ENCODE measurements at regions not wholly inside any gene's neighbourhood (a gene's known extent, or its start where the extent isn't known, plus 50 kb on each side); places are given as distances from the start of the nearest gene placed in this dataset.

DNA sequence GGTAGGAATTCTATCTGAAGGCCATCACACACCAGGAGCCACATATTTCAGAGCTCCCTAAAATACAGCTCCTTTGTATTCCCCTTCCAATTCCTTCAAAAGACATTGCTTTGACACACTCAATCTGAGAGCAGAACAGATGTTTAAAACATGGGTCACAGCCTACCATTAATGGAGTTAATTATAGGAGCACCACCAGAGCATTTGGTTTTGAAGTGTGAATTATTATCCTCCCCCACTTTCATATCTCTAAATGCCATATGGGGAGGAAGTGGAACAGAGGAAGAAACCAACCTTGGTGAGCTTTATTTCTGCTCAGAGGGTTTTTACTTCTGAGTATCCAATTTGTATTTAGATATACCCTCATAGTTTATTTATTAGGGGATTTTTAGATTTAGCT lies 50.7 kb upstream of the TNFRSF21 start:
- Histone ChIP-seq H3K9ac (ENCODE audit: low read depth in 1 of 2, low read length in 2 of 2) (no peak overlapping the region), H3K9me3 (ENCODE audit: control insufficient read depth in 2 of 2, low read length in 2 of 2) (no peaks in the 10 kb centered on the region), H3K27me3 (ENCODE audit: control insufficient read depth in 2 of 2, insufficient read depth in 2 of 2, low read length in 2 of 2) (no peaks in the 10 kb centered on the region), H3K27ac (ENCODE audit: low read depth in 2 of 2, low read length in 2 of 2) (no peak overlapping the region), H3K36me3 (ENCODE audit: control insufficient read depth in 2 of 2, insufficient read depth in 2 of 2, low read length in 2 of 2) (no peaks in the 10 kb centered on the region), H3K4me3 (ENCODE audit: low read length in 2 of 2) (no peak overlapping the region), H3K4me1 (ENCODE audit: control insufficient read depth in 2 of 2, insufficient read depth in 2 of 2, low read length in 2 of 2) (no peaks in the 10 kb centered on the region)

DNA sequence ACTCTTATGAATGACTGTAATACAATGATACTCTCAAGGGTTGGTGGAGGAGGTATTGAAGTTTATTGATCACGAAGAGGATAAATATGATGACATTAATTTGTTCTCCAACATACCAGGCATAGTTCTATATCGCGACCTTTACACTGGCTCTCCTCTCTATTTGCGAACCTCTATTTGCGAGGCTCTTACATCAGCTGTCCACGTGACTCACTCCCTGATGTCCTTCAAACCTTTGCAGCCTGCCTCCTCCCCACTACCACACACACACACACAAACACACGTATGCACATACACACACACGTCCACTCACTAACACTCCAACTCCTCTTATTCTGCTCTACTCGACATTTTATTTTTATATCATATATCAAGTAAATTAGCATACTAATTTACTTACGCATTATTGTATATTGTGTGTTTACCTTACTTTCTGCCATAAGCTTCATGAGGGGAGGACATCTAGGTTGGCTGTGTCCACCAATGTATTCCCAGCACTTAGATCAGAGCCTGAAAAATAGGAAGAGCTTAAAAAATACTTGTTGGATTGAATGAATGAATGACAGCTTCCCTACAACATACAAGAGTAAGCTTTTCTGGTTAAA lies 53.3 kb upstream of the TNFRSF21 start:
- H3K9ac ChIP-seq (ENCODE audit: low read depth in 1 of 2, low read length in 2 of 2), result no peak overlapping the region
- H3K36me3 ChIP-seq (ENCODE audit: control insufficient read depth in 2 of 2, insufficient read depth in 2 of 2, low read length in 2 of 2), result no peaks in the 10 kb centered on the region
- H3K27me3 ChIP-seq (ENCODE audit: control insufficient read depth in 2 of 2, insufficient read depth in 2 of 2, low read length in 2 of 2), result no peaks in the 10 kb centered on the region

DNA sequence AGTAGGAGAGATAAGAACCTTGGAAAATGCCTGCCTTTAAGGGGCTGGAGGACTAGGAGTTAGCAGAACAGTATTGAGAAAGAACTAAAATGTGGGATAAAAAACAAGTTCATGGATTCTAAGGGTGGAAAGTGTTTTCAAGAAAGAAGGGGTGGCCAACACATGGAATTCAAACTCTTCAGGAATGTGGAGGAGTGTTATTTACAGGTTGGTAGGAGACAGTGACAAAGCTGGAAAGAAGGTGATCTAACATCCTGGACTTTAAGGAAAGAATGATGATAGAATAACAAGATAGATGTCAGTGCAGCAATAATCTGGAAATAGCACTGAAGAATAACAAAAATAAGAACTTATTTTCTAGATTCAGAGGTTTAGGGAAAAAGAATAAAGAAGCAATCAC lies 54.0 kb upstream of the TNFRSF21 start:
- Histone ChIP-seq H3K9me3 (ENCODE audit: control insufficient read depth in 2 of 2, low read length in 2 of 2) (no peaks in the 10 kb centered on the region), H3K27ac (ENCODE audit: low read depth in 2 of 2, low read length in 2 of 2) (no peak overlapping the region), H3K27me3 (ENCODE audit: control insufficient read depth in 2 of 2, insufficient read depth in 2 of 2, low read length in 2 of 2) (no peaks in the 10 kb centered on the region), H3K36me3 (ENCODE audit: control insufficient read depth in 2 of 2, insufficient read depth in 2 of 2, low read length in 2 of 2) (no peaks in the 10 kb centered on the region), H3K4me1 (ENCODE audit: control insufficient read depth in 2 of 2, insufficient read depth in 2 of 2, low read length in 2 of 2) (no peaks in the 10 kb centered on the region), H3K9ac (ENCODE audit: low read depth in 1 of 2, low read length in 2 of 2) (no peak overlapping the region), H3K4me3 (ENCODE audit: low read length in 2 of 2) (no peak overlapping the region)

More for the DNA sequence above, 53.3 kb upstream of the TNFRSF21 start:
- Histone ChIP-seq H3K4me1 (ENCODE audit: control insufficient read depth in 2 of 2, insufficient read depth in 2 of 2, low read length in 2 of 2) (no peaks in the 10 kb centered on the region), H3K4me3 (ENCODE audit: low read length in 2 of 2) (no peak overlapping the region), H3K9me3 (ENCODE audit: control insufficient read depth in 2 of 2, low read length in 2 of 2) (no peaks in the 10 kb centered on the region), H3K27ac (ENCODE audit: low read depth in 2 of 2, low read length in 2 of 2) (no peak overlapping the region)

- Histone ChIP-seq H3K4me1 (ENCODE audit: control insufficient read depth in 2 of 2, insufficient read depth in 2 of 2, low read length in 2 of 2) (no peaks in the 10 kb centered on the region), H3K4me3 (ENCODE audit: low read length in 2 of 2) (no peak overlapping the region), H3K9me3 (ENCODE audit: control insufficient read depth in 2 of 2, low read length in 2 of 2) (no peaks in the 10 kb centered on the region), H3K27ac (ENCODE audit: low read depth in 2 of 2, low read length in 2 of 2) (no peak overlapping the region), H3K9ac (ENCODE audit: low read depth in 1 of 2, low read length in 2 of 2) (no peak overlapping the region), H3K36me3 (ENCODE audit: control insufficient read depth in 2 of 2, insufficient read depth in 2 of 2, low read length in 2 of 2) (no peaks in the 10 kb centered on the region), H3K27me3 (ENCODE audit: control insufficient read depth in 2 of 2, insufficient read depth in 2 of 2, low read length in 2 of 2) (no peaks in the 10 kb centered on the region)
Observed at GRCh38 chr6:47366335-47366890, 56.7 kb upstream of the TNFRSF21 start.

DNA sequence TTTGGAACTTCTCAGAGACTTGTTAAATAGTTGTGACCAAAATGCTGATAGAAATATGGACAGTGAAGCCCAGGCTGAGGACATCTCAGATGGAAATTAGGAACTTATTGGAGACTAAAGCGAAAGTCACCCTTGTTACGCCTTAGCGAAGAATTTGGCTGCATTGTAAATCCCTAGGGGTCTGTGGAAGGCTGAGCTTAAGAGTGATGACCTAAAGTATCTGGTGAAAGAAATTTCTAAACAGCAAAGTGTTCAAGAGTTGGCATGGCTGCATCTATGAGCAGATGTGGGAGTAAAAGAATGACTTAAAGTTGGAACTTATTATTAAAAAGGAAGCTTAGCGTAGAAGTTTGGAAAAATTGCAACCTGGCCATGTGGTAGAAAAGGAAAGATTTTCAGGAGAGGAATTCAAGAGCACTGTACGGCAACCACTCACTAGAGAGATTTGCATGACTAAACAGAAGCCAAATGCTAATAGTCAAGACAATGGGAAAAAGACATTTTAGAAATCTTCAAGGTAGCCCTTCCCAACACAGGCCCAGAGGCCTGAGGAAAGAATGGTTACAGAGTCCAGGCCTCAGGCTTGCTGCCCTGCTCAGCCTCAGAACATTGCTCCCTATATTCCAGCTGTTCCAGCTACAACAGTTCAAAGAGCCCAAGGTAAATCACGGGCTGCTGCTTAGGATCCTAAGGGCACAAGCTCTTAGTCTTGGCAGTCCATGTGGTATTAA lies 61.6 kb upstream of the TNFRSF21 start:
- H3K27ac ChIP-seq (ENCODE audit: low read depth in 2 of 2, low read length in 2 of 2), result no peak overlapping the region
- no peaks in the 10 kb centered on the region for H3K36me3 ChIP-seq (ENCODE audit: control insufficient read depth in 2 of 2, insufficient read depth in 2 of 2, low read length in 2 of 2)
- H3K4me3 ChIP-seq (ENCODE audit: low read length in 2 of 2), result no peak overlapping the region
- H3K4me1 ChIP-seq (ENCODE audit: control insufficient read depth in 2 of 2, insufficient read depth in 2 of 2, low read length in 2 of 2), result no peaks in the 10 kb centered on the region
- H3K27me3 ChIP-seq (ENCODE audit: control insufficient read depth in 2 of 2, insufficient read depth in 2 of 2, low read length in 2 of 2), result no peaks in the 10 kb centered on the region
- no peak overlapping the region for H3K9ac ChIP-seq (ENCODE audit: low read depth in 1 of 2, low read length in 2 of 2)
- H3K9me3 ChIP-seq (ENCODE audit: control insufficient read depth in 2 of 2, low read length in 2 of 2), result no peaks in the 10 kb centered on the region

DNA sequence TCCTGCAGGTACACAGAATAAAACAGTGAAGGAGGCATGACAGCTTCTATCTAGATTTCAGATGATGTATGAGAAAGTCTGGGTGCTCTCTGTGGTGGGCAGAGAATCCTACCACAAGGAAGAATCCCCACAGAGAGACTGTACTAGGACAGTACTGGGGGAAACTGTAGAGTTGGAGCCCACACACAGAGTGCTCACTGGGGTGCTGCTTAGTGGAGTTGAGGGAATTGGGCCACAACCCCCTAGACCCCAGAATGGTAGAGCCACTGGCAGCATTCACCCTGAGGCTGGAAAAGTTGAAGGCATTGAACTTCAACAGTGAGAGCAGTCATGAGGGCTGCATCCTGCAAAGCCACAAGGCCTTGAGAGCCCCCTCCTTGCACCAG lies 62.2 kb upstream of the TNFRSF21 start:
- H3K4me1 ChIP-seq (ENCODE audit: control insufficient read depth in 2 of 2, insufficient read depth in 2 of 2, low read length in 2 of 2), result no peaks in the 10 kb centered on the region
- H3K27ac ChIP-seq (ENCODE audit: low read depth in 2 of 2, low read length in 2 of 2), result no peak overlapping the region
- H3K27me3 ChIP-seq (ENCODE audit: control insufficient read depth in 2 of 2, insufficient read depth in 2 of 2, low read length in 2 of 2), result no peaks in the 10 kb centered on the region
- no peak overlapping the region for H3K9ac ChIP-seq (ENCODE audit: low read depth in 1 of 2, low read length in 2 of 2)
- no peaks in the 10 kb centered on the region for H3K9me3 ChIP-seq (ENCODE audit: control insufficient read depth in 2 of 2, low read length in 2 of 2)
- no peak overlapping the region for H3K4me3 ChIP-seq (ENCODE audit: low read length in 2 of 2)
- no peaks in the 10 kb centered on the region for H3K36me3 ChIP-seq (ENCODE audit: control insufficient read depth in 2 of 2, insufficient read depth in 2 of 2, low read length in 2 of 2)

- Histone ChIP-seq H3K9me3 (ENCODE audit: control insufficient read depth in 2 of 2, low read length in 2 of 2) (no peaks in the 10 kb centered on the region), H3K4me1 (ENCODE audit: control insufficient read depth in 2 of 2, insufficient read depth in 2 of 2, low read length in 2 of 2) (no peaks in the 10 kb centered on the region), H3K27me3 (ENCODE audit: control insufficient read depth in 2 of 2, insufficient read depth in 2 of 2, low read length in 2 of 2) (no peaks in the 10 kb centered on the region), H3K4me3 (ENCODE audit: low read length in 2 of 2) (no peak overlapping the region), H3K36me3 (ENCODE audit: control insufficient read depth in 2 of 2, insufficient read depth in 2 of 2, low read length in 2 of 2) (no peaks in the 10 kb centered on the region), H3K9ac (ENCODE audit: low read depth in 1 of 2, low read length in 2 of 2) (no peak overlapping the region), H3K27ac (ENCODE audit: low read depth in 2 of 2, low read length in 2 of 2) (no peak overlapping the region)
Observed at GRCh38 chr6:47372318-47372717, 62.6 kb upstream of the TNFRSF21 start.

DNA sequence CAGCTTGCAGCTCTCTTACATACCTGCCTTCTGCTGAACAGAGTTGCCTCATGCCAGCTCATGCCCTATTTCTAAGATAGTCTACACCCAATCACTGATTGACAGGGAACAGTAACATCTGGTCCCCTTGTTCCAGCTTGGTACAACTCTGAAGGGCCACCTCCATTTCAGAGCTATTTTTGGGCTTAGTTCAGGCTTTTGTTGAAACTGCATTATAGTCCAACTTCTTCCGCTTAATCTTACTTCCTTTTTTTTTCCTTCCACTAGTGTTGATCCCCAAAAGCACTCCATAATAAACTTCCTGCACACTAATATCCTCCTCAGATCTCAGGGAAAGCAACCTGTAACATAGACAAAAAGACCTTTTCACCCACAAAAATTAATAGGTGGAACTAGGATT lies 65.7 kb upstream of the TNFRSF21 start:
- no peaks in the 10 kb centered on the region for H3K36me3 ChIP-seq (ENCODE audit: control insufficient read depth in 2 of 2, insufficient read depth in 2 of 2, low read length in 2 of 2)

GRCh38 chr6:47376930-47377329 lies 67.2 kb upstream of the TNFRSF21 start:
- Histone ChIP-seq H3K27ac (ENCODE audit: low read depth in 2 of 2, low read length in 2 of 2) (no peak overlapping the region), H3K9ac (ENCODE audit: low read depth in 1 of 2, low read length in 2 of 2) (no peak overlapping the region), H3K4me3 (ENCODE audit: low read length in 2 of 2) (no peak overlapping the region), H3K4me1 (ENCODE audit: control insufficient read depth in 2 of 2, insufficient read depth in 2 of 2, low read length in 2 of 2) (no peaks in the 10 kb centered on the region), H3K27me3 (ENCODE audit: control insufficient read depth in 2 of 2, insufficient read depth in 2 of 2, low read length in 2 of 2) (no peaks in the 10 kb centered on the region), H3K9me3 (ENCODE audit: control insufficient read depth in 2 of 2, low read length in 2 of 2) (no peaks in the 10 kb centered on the region), H3K36me3 (ENCODE audit: control insufficient read depth in 2 of 2, insufficient read depth in 2 of 2, low read length in 2 of 2) (no peaks in the 10 kb centered on the region)

More for the DNA sequence above, 65.7 kb upstream of the TNFRSF21 start:
- H3K27me3 ChIP-seq (ENCODE audit: control insufficient read depth in 2 of 2, insufficient read depth in 2 of 2, low read length in 2 of 2), result no peaks in the 10 kb centered on the region
- no peak overlapping the region for H3K4me3 ChIP-seq (ENCODE audit: low read length in 2 of 2)
- no peak overlapping the region for H3K27ac ChIP-seq (ENCODE audit: low read depth in 2 of 2, low read length in 2 of 2)
- no peaks in the 10 kb centered on the region for H3K9me3 ChIP-seq (ENCODE audit: control insufficient read depth in 2 of 2, low read length in 2 of 2)
- H3K4me1 ChIP-seq (ENCODE audit: control insufficient read depth in 2 of 2, insufficient read depth in 2 of 2, low read length in 2 of 2), result no peaks in the 10 kb centered on the region
- H3K9ac ChIP-seq (ENCODE audit: low read depth in 1 of 2, low read length in 2 of 2), result no peak overlapping the region

- Histone ChIP-seq H3K9ac (ENCODE audit: low read depth in 1 of 2, low read length in 2 of 2) (no peak overlapping the region), H3K36me3 (ENCODE audit: control insufficient read depth in 2 of 2, insufficient read depth in 2 of 2, low read length in 2 of 2) (no peaks in the 10 kb centered on the region), H3K27ac (ENCODE audit: low read depth in 2 of 2, low read length in 2 of 2) (no peak overlapping the region), H3K4me1 (ENCODE audit: control insufficient read depth in 2 of 2, insufficient read depth in 2 of 2, low read length in 2 of 2) (no peaks in the 10 kb centered on the region), H3K27me3 (ENCODE audit: control insufficient read depth in 2 of 2, insufficient read depth in 2 of 2, low read length in 2 of 2) (no peaks in the 10 kb centered on the region), H3K9me3 (ENCODE audit: control insufficient read depth in 2 of 2, low read length in 2 of 2) (no peaks in the 10 kb centered on the region), H3K4me3 (ENCODE audit: low read length in 2 of 2) (no peak overlapping the region)
Observed at GRCh38 chr6:47377971-47378370, 68.3 kb upstream of the TNFRSF21 start.

Data from mucosa of rectum (tissue), 2 donors.